ENCODE measurements at regions not wholly inside any gene's neighbourhood (a gene's known extent, or its start where the extent isn't known, plus 50 kb on each side); places are given as distances from the start of the nearest gene placed in this dataset.

DNA sequence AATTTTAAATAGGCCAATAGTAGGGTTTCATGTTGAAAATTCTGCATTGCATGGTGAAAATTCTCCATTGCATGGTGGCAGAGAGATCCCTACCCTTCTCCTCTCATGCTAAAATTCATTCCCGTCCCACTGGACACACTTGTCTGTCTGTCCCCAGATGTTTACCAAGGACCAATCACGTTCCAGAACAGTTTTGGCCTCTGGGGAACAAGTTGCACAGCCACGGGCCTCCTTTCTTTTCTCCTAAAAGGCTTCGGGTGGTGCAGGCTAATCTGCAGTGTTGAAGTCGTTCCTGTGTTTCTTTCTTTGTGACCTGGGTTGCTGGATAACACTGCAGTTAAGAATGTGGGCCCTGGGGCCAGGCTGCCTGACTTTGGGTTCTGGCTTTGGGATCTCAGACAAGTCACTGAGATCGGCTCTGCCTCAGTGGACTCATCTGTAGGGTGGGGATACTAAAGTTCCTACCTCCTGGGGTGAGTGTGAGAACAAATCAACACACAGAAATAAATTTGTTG is 113.1 kb upstream of the FAM204A start:
- TF ChIP-seq, protein P1, sequence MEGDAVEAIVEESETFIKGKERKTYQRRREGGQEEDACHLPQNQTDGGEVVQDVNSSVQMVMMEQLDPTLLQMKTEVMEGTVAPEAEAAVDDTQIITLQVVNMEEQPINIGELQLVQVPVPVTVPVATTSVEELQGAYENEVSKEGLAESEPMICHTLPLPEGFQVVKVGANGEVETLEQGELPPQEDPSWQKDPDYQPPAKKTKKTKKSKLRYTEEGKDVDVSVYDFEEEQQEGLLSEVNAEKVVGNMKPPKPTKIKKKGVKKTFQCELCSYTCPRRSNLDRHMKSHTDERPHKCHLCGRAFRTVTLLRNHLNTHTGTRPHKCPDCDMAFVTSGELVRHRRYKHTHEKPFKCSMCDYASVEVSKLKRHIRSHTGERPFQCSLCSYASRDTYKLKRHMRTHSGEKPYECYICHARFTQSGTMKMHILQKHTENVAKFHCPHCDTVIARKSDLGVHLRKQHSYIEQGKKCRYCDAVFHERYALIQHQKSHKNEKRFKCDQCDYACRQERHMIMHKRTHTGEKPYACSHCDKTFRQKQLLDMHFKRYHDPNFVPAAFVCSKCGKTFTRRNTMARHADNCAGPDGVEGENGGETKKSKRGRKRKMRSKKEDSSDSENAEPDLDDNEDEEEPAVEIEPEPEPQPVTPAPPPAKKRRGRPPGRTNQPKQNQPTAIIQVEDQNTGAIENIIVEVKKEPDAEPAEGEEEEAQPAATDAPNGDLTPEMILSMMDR (conservative IDR thresholded peaks at IDR 0.05; ENCODE audit: low read length), result no peak
- no peak for TF ChIP-seq EZH2phosphoT487 (IDR thresholded peaks at IDR 0.05; ENCODE audit: borderline replicate concordance, low read depth, low read length)

Measured in OCI-LY7 (cell line).